SK-N-SH treated with all-trans-retinoic acid at 6 μM for 48 hours (cell line): ENCODE measurements at regions not wholly inside any gene's neighbourhood (a gene's known extent, or its start where the extent isn't known, plus 50 kb on each side); places are given as distances from the start of the nearest gene placed in this dataset.

Experiments
- ATAC-seq: fragments of 200-7000 bp; cut with Tn5 transposase; 3 replicates; pipeline ENCODE4 v1.9.1; 2020; ENCODE audit warnings: mild to moderate bottlenecking, moderate library complexity
- ARNTL ChIP-seq: fragments of 450-650 bp; formaldehyde crosslinking; IDR thresholded peaks from 2 replicates; pipeline ENCODE4 v1.5.0; 2020; ENCODE audit warnings: low read depth, mild to moderate bottlenecking, moderate library complexity, borderline replicate concordance
- BACH2 ChIP-seq: fragments of 250-450 bp; sonication (Bioruptor Pico); IDR thresholded peaks from 2 replicates; pipeline ENCODE4 v1.9.0; 2021; ENCODE audit warnings: mild to moderate bottlenecking, borderline replicate concordance
- CSDC2 ChIP-seq: fragments of 250-450 bp; sonication (Bioruptor Pico); IDR thresholded peaks from 2 replicates; pipeline ENCODE4 v1.5.0; 2020; ENCODE audit warnings: mild to moderate bottlenecking, moderate library complexity
- CSRNP3 ChIP-seq: fragments of 250-450 bp; sonication (Bioruptor Pico); IDR thresholded peaks from 2 replicates; pipeline ENCODE4 v1.5.1; 2021; ENCODE audit warnings: mild to moderate bottlenecking, moderate library complexity
- ESRRG ChIP-seq: fragments of 250-450 bp; sonication (Bioruptor Pico); IDR thresholded peaks from 2 replicates; pipeline ENCODE4 v1.6.1; 2021; ENCODE audit warnings: mild to moderate bottlenecking
- GLIS3 ChIP-seq: fragments of 250-450 bp; sonication (Bioruptor Pico); IDR thresholded peaks from 2 replicates; pipeline ENCODE4 v1.5.0; 2020; ENCODE audit warnings: mild to moderate bottlenecking, moderate library complexity
- ISL1 ChIP-seq: fragments of 250-450 bp; sonication (Bioruptor Pico); IDR thresholded peaks from 2 replicates; pipeline ENCODE4 v2.1.2; 2022; ENCODE audit warnings: mild to moderate bottlenecking, moderate library complexity
- OSR1 ChIP-seq: fragments of 250-450 bp; sonication (Bioruptor Pico); IDR thresholded peaks from 2 replicates; pipeline ENCODE4 v1.8.0; 2022; ENCODE audit warnings: moderate library complexity, mild to moderate bottlenecking, inconsistent platforms
- PATZ1 ChIP-seq: fragments of 250-450 bp; sonication (Bioruptor Pico); IDR thresholded peaks from 2 replicates; pipeline ENCODE4 v1.8.0; 2020; ENCODE audit warnings: mild to moderate bottlenecking, moderate library complexity, borderline replicate concordance
- POU6F1 ChIP-seq: fragments of 250-450 bp; sonication (Bioruptor Pico); IDR thresholded peaks from 2 replicates; pipeline ENCODE4 v1.8.0; 2021; ENCODE audit warnings: low read depth, mild to moderate bottlenecking, moderate library complexity, borderline replicate concordance
- PPARA ChIP-seq: fragments of 250-450 bp; sonication (Bioruptor Pico); IDR thresholded peaks from 2 replicates; pipeline ENCODE4 v1.5.0; 2020; ENCODE audit warnings: mild to moderate bottlenecking, borderline replicate concordance
- RARB ChIP-seq: fragments of 250-450 bp; sonication (Bioruptor Pico); IDR thresholded peaks from 2 replicates; pipeline ENCODE4 v1.8.0; 2021; ENCODE audit warnings: mild to moderate bottlenecking, moderate library complexity
- SNAI2 ChIP-seq: fragments of 250-450 bp; sonication (Bioruptor Pico); IDR thresholded peaks from 2 replicates; pipeline ENCODE4 v1.5.0; 2020; ENCODE audit warnings: mild to moderate bottlenecking, moderate library complexity
- TOX ChIP-seq: fragments of 250-450 bp; sonication (Bioruptor Pico); IDR thresholded peaks from 2 replicates; pipeline ENCODE4 v1.8.0; 2021; ENCODE audit warnings: mild to moderate bottlenecking, moderate library complexity, borderline replicate concordance
- TSHZ2 ChIP-seq: fragments of 250-450 bp; sonication (Bioruptor Pico); IDR thresholded peaks from 2 replicates; pipeline ENCODE4 v1.5.0; 2020; ENCODE audit warnings: mild to moderate bottlenecking, moderate library complexity
- ZC3H10 ChIP-seq: fragments of 250-450 bp; sonication (Bioruptor Pico); IDR thresholded peaks from 2 replicates; pipeline ENCODE4 v1.5.1; 2021; ENCODE audit warnings: mild to moderate bottlenecking, moderate library complexity
- ZFP3 ChIP-seq: fragments of 250-450 bp; sonication (Bioruptor Pico); IDR thresholded peaks from 2 replicates; pipeline ENCODE4 v1.5.0; 2020; ENCODE audit warnings: mild to moderate bottlenecking, moderate library complexity
- ZFP30 ChIP-seq: fragments of 450-650 bp; formaldehyde crosslinking; IDR thresholded peaks from 2 replicates; pipeline ENCODE4 v1.5.0; 2022; ENCODE audit warnings: mild to moderate bottlenecking, moderate library complexity
- ZNF565 ChIP-seq: fragments of 450-650 bp; formaldehyde crosslinking; conservative IDR thresholded peaks from 2 replicates; pipeline ENCODE4 v1.5.0; 2020; ENCODE audit warnings: low read depth, mild to moderate bottlenecking, moderate library complexity
- ZNF70 ChIP-seq: fragments of 450-650 bp; formaldehyde crosslinking; IDR thresholded peaks from 2 replicates; pipeline ENCODE4 v1.5.0; 2020; ENCODE audit warnings: mild to moderate bottlenecking, moderate library complexity
- ZNF8 ChIP-seq: fragments of 450-650 bp; formaldehyde crosslinking; IDR thresholded peaks from 2 replicates; pipeline ENCODE4 v1.5.0; 2020; ENCODE audit warnings: mild to moderate bottlenecking, moderate library complexity

GRCh38 chr14:98160901-98161300 lies 1111.1 kb downstream of the BCL11B start:
- TF ChIP-seq POU6F1 (CRISPR knock-in tag) = no peak
- TF ChIP-seq ISL1 (CRISPR knock-in tag) = no peak
- TF ChIP-seq SNAI2 (CRISPR knock-in tag) = no peak
- no peak for TF ChIP-seq BACH2
- TF ChIP-seq OSR1 = no peak
- no peak for TF ChIP-seq GLIS3 (CRISPR knock-in tag)
- TF ChIP-seq CSDC2 (CRISPR knock-in tag) = no peak
- TF ChIP-seq ARNTL (CRISPR knock-in tag) = no peak
- no peak for TF ChIP-seq PPARA
- no peak for TF ChIP-seq ZNF8 (CRISPR knock-in tag)
- no peak for ATAC-seq

- no peak for TF ChIP-seq ZNF565 (CRISPR knock-in tag)
These were observed 1110.6 kb downstream of the BCL11B start for GRCh38 chr14:98161356-98161755.

GRCh38 chr14:98162856-98163805 lies 1108.9 kb downstream of the BCL11B start:
- no peak for TF ChIP-seq ZNF565 (CRISPR knock-in tag)
- no peak for TF ChIP-seq CSRNP3 (CRISPR knock-in tag)
- TF ChIP-seq CSDC2 (CRISPR knock-in tag) = no peak
- no peak for TF ChIP-seq TSHZ2 (CRISPR knock-in tag)
- no peak for TF ChIP-seq OSR1
- no peak for TF ChIP-seq GLIS3 (CRISPR knock-in tag)
- no peak for TF ChIP-seq ZFP30 (CRISPR knock-in tag)
- TF ChIP-seq RARB (CRISPR knock-in tag) = no peak
- TF ChIP-seq PATZ1 (CRISPR knock-in tag) = no peak
- no peak for TF ChIP-seq PPARA
- TF ChIP-seq ZNF70 (CRISPR knock-in tag) = no peak
- no peak for TF ChIP-seq ARNTL (CRISPR knock-in tag)
- TF ChIP-seq TOX (CRISPR knock-in tag) = no peak
- TF ChIP-seq ESRRG = no peak
- TF ChIP-seq ZFP3 (CRISPR knock-in tag) = no peak
- no peak for TF ChIP-seq ZC3H10
- TF ChIP-seq SNAI2 (CRISPR knock-in tag) = no peak
- no peak for TF ChIP-seq BACH2
- no peak for ATAC-seq

More at GRCh38 chr14:98161356-98161755, 1110.6 kb downstream of the BCL11B start:
- no peak for ATAC-seq

- ATAC-seq = no peak
- no peak for TF ChIP-seq GLIS3 (CRISPR knock-in tag)
- TF ChIP-seq ARNTL (CRISPR knock-in tag) = no peak
- TF ChIP-seq CSRNP3 (CRISPR knock-in tag) = no peak
These were observed 1108.1 kb downstream of the BCL11B start for GRCh38 chr14:98163873-98164272.
